Hematopoietic multipotent progenitor cell treated with erythropoietin and hydrocortisone succinate and interleukin-3 and kit ligand, for 15 days (in vitro differentiated cells): ENCODE measurements at regions not wholly inside any gene's neighbourhood (a gene's known extent, or its start where the extent isn't known, plus 50 kb on each side); places are given as distances from the start of the nearest gene placed in this dataset.
"Not testable (repeated sequence)": the region's sequence is repeated elsewhere in the genome, so short reads cannot be mapped to it uniquely, and the experiment has no call there.

Experiments used
- DNase-seq: peaks from one replicate; pipeline ENCODE4 v3.0.0-alpha.2; 2015; ENCODE audit warnings: low spot score

DNA sequence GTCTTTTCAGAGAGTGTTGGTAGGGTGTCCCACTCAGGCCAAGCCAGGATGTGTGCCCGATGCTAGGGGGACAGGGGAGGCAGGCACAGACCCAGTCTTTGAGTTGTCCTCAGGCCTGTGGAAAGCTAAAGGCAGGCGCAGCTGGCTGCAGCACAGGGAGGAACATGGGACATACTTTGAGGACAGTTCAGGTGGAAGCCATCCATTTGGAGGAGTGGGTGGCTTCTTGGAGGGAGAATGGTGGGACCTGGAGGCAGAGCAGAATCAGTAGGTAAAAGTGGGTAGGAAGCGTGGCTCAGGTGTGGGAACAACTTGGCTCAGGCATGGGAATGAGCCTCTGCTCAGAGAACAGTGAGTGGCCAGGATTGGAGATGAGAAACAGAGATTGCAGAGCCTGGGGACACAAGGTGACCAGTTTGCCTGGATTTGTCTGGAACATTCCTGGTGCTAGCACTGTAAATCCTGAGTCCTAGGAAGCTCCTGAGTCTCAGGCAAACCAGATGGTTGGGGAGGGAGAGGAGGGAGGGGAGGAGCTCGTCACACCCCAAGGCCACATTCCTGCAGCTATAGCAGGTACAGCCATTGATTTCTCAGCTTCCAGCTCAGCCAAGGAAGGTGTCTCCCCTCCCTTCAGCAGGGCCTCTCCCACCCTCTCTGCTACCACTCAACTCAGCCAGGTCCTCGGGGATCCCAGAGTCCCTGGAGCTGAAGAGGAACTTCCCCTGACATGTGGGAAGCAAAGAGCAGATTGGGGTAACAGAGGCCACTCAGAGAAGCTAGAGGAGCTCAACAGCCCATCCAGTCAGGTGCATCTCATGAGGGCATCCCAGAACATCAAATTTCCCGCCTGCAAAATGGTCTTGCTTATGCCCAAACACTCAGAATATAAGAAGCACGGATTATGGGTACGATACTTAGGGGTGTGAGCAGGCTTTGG is 65.2 kb upstream of the TINAGL1 start:
- DNase-seq, result no peak

DNA sequence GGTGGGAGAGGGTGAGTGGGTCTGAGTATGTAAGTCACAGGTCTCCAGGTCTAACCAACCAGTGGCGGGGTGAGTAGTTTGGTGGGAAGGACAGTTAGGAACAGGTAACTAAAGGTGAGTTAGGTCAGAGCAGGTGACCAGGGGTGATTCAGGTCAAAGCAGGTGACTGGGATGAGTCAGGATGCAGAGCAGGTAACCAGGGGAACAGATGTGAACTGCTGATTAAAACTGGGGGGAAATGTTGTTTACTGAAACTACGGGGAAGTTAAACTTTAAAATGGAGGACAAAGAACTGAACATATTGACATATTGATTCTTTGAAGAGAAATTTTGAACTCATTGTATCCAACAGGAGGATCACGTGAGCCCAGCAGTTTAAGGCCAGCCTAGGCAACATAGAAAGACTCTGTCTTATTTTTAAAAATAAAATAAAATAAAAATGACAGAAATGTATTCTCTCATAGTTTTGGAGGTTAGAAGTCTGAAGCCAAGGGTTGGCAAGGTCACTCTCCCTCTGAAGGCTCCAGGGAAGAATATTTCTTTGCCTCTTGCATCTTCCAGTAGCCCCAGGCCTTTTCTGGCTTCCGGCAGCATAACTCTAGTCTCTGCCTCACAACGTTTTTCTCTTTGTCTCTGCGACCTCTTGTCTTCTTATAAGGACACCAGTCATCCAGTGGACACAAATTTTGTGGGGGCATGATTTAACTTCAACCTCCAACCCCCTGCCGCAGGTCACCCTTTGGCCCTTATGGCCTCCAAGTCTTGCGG is 64.3 kb upstream of the TINAGL1 start:
- DNase-seq, result no peak

DNA sequence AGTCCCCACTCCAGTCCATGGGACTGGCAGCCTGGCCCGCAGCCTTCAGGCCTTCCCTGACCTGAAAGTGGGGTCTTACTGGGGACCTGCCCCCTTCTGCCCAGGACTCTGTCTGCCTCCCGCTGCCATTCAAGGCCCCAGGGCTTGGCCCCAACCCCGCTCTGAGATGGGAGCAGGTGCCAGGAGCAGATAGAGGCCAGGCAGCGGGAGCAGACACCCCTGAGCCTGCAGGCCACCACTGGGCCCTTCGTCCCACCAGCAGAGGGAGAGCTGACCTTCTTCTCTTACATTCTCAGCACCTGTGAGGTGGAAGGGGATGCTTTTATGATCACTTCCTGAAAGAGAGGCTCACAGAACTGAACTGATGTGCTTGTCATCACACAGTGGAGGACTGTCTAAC is 62.2 kb upstream of the TINAGL1 start:
- DNase-seq, result no peak

DNA sequence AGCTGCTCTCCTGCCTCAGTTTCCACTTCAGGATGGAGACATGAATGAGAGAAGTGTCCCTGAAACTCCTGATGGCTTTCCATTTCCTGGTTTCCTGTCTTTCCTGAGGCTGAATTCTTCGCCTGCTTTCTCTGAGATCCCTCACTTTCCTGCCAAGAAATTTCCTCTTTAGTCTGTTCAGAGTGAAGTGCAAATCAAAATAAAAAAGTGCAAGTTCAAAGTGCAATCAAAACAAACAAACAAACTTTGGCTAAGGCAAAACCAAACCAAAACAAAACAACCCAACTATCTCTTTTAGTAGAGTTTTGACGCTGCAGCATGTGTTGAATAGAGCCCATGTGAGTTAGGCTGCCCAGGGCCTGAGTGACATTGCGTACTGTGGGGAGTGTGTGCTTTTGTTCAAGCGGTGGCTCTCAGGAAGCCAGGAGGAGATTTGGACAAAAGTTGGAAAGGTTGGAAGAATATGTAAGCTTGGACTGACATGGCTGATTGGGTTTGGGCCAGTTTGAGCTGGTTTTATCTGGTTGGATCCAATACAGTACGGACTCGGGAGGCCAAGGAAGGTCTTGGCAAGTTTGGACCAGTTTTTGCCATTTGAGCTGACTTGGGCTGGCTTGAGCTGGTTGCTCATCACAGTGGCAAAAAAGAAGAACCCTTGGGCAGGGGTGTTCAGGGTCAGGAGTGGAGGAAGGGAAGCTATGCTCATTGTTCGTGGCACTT is 61.1 kb upstream of the TINAGL1 start:
- no peak for DNase-seq

DNA sequence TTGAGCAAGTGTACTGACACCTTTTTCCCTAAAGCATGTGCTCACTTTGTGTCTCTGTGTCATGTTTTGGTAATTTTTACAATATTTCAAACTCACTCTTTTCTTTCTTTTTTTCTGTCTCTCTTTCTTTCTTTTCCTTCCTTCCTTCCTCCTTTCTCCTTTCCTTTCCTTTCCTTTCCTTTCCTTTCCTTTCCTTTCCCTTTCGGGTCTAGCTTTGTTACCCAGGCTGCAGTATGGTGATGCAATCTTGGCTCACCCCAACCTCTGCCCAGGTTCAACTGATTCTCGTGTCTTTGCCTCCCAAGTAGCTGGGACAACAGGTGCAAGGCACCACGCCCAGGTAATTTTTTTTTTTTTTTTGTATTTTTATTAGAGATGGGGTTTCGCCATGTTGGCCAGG is 60.4 kb upstream of the TINAGL1 start:
- DNase-seq, result no peak

DNA sequence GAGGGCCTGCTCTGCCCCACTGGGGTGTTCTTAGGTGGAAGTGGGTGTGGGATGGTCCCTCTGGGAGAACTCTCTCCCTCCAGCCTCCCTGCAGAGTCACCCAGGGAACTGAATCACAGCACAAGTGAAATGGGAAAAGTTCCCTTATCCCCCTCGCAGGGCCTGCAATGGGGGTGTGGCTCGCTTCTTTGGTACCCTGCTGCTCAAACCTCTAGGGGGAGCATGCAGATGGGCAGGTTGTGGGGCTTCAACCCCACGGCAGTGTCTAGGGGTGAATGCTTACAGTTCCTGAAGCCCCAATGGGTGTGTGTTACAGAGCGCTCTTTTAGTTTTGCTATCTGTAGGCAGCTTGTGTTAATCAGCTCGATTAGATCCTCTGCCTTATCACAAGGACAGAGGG is 59.0 kb upstream of the TINAGL1 start:
- DNase-seq, result no peak

DNA sequence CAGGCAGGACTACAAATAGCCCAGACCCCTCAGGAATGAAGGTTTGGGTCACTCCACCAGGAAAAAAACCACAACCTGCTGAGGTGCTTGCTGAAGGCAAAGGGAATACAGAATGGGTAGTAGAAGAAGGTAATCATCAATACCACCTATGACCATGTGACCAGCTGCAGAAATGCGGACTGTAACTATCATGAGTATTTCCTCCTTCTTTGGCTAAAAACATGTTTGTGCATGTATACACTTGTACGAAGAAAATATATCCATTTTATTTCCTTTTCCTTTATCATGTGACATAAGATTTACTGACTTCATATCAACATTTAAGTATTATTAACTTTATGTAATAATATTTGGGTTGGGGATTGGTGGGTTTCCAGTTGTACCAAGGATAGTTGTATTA is 58.3 kb upstream of the TINAGL1 start:
- not testable (repeated sequence) for DNase-seq

DNA sequence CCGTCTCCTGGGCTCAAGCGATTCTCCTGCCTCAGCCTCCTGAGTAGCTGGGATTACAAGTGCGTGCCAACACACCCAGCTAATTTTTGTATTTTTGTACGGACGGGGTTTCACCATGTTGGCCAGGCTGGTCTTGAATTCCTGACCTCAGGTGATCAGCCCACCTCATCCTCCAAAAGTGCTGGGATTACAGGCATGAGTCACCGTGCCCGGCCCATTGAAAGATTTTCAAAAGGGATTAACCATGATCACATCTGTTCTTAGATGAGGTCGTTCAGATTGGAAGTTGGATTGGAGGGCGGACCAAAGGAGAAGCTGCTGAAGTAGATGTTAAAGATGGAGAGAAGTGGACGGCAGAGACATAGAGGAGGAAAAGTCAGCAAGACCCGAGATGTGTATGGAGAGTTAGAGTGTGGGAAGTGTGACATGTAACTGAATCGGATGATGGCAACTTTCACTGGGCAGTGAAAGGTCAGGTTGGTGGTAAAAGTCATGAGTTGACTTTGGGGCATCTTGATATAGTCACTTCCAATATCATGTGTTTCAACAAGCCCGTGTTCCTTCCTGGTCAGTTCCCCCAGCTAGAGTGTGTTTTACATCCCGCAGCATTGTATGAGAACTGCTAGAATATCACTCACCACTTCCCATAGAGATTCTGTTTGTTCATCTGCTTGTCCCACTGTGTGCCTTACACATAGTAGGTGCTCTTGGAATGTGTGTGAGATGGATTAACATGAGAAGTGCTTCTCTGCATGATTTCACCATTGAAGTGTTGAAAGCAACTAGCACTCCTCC is 54.4 kb upstream of the TINAGL1 start:
- no peak for DNase-seq

DNA sequence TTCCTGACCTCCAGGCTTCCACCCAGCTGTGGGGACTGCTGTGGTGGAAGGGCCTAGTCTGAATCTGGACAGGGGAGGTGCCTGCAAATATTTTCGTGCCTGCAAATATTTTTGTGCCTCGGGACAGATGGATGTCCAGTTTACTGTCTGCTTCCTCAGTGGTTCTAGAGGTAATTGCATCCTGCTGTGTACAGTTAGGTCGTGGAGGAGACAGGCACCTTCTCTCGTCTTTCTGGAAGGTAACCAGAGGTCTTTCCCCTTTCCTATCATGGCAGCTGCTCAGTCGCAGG is 53.8 kb upstream of the TINAGL1 start:
- no peak for DNase-seq

DNA sequence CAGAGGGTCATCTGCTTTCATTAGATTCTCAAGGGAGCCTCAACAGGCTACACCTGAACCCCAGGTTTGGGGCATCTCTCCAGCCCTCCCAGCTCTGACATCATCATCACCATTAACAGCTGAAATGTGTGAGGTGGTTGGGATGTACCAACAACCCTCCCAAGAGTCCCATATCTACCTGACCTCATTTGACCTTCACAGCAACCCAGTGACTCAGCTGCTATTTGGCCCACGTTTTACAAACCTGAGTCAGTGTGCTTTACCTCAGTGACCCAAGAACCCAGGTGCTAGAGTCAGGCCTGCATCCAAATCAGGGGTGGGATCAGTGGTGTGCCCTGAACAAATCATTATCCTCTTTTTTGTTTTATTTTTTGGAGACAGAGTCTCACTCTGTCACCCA is 53.3 kb upstream of the TINAGL1 start:
- DNase-seq, result no peak

DNA sequence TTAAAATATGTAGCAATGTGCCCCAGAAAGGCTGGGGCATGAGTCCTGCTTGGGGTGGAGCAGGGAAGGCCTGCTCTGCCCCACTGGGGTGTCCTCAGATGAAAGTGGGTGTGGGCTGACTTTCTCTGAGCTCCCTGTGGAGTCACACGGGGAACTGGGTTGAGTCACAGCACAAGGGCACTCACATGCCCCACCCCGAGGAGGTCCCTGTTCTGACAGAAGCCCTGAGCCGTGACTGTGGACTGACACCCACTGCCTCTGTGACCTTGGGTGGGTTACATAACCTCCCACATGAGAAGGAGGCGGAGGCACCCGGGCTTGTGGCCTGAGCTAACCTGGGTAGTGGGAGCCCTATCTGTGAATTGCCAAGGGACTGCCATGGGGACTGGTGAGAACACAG is 52.5 kb upstream of the TINAGL1 start:
- no peak for DNase-seq

DNA sequence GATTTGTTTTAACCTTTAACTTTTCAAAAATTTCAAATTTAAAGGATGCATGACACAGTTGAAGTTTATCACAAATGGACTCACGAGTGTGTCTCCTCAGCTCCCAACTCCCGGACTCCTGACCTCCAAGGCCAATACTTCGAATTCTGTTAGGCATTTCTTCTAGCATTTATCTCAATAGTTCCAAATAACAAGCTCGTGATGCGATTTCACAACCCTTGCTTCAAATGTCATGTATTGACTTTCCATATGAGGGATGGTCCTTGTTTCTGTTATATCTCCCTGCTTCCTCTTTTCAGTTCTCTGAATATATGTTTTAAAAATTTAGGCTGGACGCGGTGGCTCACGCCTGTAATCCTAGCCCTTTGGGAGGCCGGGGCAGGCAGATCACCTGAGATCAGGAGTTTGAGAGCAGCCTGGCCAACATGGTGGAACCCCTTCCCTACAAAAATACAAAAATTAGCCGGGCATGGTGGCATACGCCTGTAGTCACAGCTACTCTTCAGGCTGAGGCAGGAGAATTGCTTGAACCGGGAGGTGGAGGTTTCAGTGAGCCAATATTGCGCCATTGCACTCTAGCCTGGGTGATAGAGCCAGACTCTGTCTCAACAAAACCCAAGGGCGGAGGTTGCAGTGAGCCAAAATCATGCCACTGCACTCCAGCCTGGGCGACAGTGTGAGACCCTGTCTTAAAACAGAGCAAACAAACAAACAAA is 52.0 kb upstream of the TINAGL1 start:
- no peak for DNase-seq
